ENCODE measurements at regions not wholly inside any gene's neighbourhood (a gene's known extent, or its start where the extent isn't known, plus 50 kb on each side); places are given as distances from the start of the nearest gene placed in this dataset.
A peak's percentile ranks its signal among the peaks of the same experiment; 100 is the strongest.
"Not testable (repeated sequence)": the region's sequence is repeated elsewhere in the genome, so short reads cannot be mapped to it uniquely, and the experiment has no call there.

DNA sequence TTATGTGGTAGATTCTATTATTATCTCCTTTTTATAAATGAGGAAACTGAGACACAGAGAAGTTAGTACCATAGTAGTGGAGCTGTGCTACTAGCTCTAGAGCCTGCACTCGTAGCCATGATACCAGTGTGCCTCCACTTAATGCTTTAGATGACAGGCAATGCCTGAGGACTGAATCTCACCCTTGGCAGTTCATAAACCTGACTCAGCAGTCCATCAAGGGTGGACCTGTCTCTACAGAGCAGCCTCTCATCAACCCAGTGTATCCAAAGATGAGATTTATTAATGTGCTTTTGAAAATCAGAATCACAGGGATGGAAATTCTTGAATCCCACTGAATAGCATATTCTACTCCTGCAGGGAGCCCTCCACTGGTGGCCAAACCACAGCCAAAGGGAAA lies 483.2 kb upstream of the DIPK2B start:
- DNase-seq (ENCODE audit: low read depth) = no peak

DNA sequence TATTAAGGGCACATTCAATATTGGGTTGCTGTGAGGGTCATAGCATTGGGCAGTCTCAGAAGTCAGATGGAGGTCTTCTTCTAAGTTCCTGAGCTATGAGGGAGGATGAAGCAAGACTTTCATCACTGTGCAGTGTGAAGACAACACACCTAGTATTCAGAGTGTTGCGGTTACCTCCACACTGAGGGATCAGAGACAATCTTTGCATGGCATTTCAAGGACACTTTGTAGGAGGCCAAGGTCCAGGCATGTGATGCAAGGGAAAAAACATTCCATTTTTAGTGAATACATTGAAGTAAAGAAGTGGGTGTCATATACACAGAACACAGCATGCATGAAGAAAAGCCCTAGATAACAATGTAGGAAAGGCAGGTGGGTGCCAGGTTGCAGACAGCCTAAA lies 481.2 kb upstream of the DIPK2B start:
- no peak for DNase-seq (ENCODE audit: low read depth)

DNA sequence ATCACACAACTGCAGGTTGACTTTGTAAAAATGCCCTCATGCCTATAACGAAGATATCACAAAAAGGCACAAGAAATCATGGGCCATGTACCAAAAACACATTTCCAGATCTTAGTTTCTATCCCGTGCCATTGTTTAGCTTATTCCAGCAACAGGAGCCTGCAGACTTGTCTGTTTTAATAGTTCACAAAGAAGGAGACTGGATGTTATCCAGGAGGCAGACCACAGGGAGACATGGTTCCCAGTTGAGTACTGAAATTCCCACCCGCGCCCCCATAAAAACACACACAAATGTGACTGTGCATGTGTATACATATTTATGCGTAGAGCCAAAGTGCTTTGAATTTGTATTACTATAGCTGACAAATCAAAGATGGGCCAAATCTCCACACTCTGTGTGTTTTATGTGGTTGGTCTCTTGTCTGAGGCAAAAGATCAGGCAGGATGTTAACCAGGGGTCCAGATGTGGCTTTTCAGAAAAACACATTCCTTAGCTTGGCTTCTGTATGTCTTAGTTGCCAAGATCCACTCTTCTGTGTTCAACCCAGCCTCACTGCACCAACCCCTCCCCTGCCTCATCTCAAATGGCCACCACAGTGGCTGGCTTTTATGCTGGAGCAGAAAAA lies 469.2 kb upstream of the DIPK2B start:
- peak; percentile 14 for DNase-seq (ENCODE audit: low read depth)

DNA sequence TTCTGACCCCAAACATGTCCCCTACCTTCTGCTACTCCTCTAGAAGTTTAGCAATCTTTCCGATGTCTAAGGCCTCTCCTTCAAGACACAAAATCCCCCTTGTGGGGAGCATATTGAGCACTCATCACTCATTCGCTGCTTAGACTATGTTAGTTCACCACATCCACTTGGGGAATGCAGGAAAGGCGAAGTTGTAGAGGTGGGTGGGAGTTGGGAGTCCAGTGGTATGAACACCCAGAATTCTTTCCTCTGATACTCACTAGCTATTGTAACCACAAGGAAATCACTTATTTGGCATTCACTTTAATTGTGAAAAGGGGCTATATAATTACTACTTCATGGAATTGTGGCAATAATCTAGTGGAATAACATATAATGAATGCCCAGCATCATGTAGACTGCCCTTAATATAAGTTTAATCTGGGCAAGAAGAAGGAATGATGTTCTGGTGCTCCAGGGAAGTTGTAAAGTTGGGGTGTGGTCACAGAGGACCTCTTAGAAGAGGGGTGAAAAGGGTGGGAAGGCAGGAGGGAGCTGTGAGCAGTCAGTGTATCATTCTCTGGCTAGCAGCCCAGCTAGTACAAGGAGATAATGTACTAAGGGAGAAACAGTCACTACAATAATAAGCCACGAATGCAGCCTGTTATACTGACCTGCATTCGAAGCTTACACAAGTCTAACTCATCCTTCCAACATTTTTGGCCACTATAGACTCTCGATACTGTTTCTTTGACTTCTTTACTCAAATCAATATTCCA lies 468.2 kb upstream of the DIPK2B start:
- DNase-seq (ENCODE audit: low read depth) = peak; percentile 86

GRCh38 chrX:45667666-45668065 lies 467.0 kb upstream of the DIPK2B start:
- DNase-seq (ENCODE audit: low read depth) = no peak

GRCh38 chrX:45664727-45665290 lies 464.1 kb upstream of the DIPK2B start:
- DNase-seq (ENCODE audit: low read depth) = no peak

DNA sequence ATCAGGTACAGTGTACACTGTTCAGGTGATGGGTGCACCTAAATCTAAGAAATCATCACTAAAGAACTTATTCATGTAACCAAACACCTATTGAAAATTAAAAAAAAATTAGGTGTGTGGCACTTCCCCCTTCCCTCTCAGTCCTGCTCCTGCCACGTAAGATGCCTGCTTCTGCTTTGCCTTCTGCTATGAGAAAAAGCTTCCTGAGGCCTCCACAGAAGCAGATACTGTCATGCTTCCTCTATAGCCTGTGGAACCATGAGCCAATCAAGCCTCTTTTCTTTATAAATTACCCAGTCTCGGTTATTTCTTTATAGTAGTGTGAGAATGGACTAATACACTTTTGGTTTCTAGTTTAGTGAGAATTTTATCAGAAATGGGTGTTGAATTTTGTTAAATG lies 459.8 kb upstream of the DIPK2B start:
- no peak for DNase-seq (ENCODE audit: low read depth)

GRCh38 chrX:45633419-45633818 lies 432.7 kb upstream of the DIPK2B start:
- no peak for DNase-seq (ENCODE audit: low read depth)

- DNase-seq (ENCODE audit: low read depth) = no peak
These were observed 431.8 kb upstream of the DIPK2B start for GRCh38 chrX:45632506-45632905.

DNA sequence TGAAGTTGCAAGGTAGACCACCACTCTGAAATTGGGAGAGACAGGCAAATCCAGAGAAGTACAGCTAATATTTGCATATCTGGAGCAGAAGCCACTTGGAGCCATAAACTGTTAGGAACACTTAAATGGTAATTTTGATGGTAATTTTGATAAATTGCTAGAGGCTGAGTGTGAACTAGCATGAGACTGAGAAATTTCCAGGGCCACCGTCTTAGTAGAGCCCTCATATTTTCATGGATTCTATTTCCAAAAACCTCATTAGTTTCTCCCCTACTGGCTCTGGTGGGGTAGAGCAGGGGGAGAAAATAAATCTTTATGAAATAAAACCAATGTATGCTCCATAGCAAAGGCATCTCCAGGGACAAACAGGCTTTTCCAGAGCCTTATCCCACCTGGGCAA lies 429.4 kb upstream of the DIPK2B start:
- no peak for DNase-seq (ENCODE audit: low read depth)

DNA sequence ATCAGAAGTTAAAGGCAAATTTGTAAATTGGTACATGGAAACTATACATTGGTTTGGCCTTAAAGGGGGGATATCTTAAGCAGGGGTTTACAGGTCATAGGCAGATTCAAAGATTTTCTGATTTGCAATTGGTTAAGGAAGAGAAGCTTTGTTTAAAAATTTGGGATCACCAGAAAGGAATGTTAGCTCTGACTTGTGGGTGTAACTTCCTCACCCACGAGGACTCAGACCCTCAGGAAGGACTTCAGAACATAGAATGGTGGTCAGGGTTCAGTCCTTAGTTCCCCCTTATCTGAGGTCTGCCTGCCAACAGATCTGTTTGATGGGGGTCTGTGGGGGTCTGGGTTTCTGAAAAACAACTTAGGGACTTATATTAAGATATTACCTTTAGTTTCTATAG lies 427.4 kb upstream of the DIPK2B start:
- no peak for DNase-seq (ENCODE audit: low read depth)

- DNase-seq (ENCODE audit: low read depth) = peak; percentile 51
These were observed 422.6 kb upstream of the DIPK2B start for GRCh38 chrX:45623266-45623665.

- DNase-seq (ENCODE audit: low read depth) = peak; percentile 13
These were observed 421.9 kb upstream of the DIPK2B start for GRCh38 chrX:45622538-45622937.

DNA sequence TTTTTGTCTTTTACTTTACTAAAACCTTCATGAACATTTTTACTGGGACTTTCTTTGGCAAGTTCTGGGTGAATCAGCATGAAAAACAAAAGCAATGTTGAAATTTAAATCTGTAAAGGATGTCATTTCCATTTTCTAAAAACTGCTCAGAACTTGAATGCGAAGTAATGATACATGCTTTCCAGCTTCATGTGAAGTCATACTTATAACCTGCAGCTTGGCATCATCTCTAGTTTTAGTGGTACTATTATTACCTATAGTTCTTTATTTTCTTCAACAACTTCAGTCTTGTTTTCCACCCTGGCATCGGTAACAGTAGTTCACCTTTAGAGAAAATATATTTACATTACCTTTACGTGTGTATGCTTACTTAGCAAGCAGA lies 421.4 kb upstream of the DIPK2B start:
- DNase-seq (ENCODE audit: low read depth) = no peak

DNA sequence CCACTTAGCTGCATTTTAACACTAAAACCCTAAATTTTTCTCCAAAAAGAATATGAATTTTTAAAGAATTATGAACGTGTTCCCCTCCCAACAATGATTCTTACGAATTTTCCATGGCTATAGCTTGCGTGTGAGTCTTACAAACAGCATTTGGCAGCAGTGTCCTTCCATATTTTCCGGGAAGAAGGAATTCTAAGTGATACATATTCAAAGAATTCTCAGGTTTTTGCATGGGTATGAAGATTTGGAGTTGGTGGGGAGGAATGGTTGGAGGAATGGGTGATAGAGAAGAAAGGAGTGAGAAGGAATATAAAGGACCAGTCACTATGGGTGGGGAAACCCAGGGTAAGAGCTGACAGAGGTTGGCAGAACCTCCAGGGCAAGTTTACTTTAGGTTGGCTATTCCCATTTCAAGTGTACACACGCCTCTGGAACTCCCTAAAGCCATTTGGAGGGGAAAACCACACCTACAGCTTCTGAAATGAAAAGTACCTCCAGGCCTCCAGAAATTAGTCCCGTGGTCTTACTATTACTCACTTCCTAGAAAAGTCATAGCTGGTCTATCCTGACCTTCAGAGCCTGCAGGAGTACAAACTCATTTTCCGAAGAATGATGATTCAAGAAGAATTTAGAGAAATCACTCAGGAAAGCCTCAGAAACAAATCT lies 420.8 kb upstream of the DIPK2B start:
- peak; percentile 51 for DNase-seq (ENCODE audit: low read depth)

DNA sequence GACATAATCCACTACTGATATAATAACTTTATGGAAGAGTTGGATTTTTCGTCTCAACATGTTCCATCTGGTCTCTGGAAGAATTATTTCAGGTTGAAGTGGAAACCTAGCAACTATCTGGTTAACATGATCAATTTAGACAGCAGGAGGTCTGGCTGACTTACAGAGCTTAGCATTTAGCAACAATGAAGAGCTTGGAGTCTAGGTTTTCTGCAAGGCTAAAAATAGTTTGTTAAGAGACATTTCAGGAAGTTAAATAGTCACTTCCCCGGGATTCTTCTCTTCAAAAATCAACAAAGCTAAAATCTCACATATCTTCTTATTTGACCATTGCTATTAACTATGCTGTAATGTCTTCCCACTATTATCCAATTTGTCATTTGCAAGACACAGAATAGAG lies 418.6 kb upstream of the DIPK2B start:
- DNase-seq (ENCODE audit: low read depth) = peak; percentile 36

DNA sequence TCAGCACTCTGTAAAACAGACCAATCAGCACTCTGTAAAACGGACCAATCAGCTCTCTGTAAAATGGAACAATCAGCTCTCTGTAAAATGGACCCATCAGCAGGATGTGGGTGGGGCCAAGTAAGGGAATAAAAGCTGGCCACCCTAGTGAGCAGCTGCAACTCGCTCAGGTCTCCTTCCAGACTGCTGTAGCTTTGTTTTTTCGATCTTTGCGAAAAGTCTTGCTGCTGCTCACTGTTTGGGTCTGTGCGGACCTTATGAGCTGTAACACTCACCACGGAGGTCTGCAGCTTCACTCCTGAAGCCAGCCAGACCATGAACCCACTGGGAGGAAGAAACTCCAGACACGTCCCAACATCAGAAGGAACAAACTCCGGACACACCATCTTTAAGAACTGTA lies 414.9 kb upstream of the DIPK2B start:
- DNase-seq (ENCODE audit: low read depth) = not testable (repeated sequence)

GRCh38 chrX:45614853-45615252 lies 414.2 kb upstream of the DIPK2B start:
- DNase-seq (ENCODE audit: low read depth) = no peak

DNA sequence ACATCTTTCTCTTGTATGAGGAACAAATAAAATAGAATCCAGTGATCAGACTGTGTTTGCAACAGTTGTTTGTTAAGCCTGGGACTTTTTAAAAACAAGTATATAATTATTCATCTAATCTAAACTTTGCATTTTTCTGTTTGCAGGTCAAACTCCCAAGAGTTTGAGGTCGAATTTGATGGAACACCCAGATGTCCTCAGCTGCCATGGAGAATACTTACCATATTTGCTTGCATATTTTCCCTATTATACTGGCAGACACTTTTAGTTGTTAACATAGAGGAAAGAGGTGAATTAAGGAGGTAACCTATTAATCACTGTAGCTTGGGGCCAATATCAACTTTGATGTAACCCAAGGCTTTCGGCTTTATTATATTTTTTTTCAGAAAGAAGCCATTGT lies 401.5 kb upstream of the DIPK2B start:
- DNase-seq (ENCODE audit: low read depth) = peak; percentile 46

DNA sequence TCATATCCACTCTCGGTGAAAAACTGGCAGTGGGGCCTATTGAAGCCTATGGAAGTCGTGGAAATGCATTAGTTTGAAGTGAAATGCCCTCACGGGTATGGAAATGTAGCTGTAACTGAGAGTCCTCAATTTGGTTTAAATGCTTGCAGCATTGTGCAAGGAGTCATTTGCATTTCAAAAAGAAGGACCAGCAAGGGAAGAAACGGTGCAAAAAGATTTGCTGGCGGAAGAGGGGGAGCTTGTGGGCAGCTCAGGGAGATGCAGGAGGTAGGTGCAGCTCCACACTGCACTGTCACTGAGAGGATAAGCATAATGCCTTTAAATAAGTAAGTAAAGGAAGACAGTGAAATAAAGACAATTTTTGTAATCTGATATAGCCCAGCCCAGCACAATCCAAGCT lies 400.4 kb upstream of the DIPK2B start:
- DNase-seq (ENCODE audit: low read depth) = no peak

GRCh38 chrX:45598861-45599260 lies 398.2 kb upstream of the DIPK2B start:
- peak; percentile 89 for DNase-seq (ENCODE audit: low read depth)

DNA sequence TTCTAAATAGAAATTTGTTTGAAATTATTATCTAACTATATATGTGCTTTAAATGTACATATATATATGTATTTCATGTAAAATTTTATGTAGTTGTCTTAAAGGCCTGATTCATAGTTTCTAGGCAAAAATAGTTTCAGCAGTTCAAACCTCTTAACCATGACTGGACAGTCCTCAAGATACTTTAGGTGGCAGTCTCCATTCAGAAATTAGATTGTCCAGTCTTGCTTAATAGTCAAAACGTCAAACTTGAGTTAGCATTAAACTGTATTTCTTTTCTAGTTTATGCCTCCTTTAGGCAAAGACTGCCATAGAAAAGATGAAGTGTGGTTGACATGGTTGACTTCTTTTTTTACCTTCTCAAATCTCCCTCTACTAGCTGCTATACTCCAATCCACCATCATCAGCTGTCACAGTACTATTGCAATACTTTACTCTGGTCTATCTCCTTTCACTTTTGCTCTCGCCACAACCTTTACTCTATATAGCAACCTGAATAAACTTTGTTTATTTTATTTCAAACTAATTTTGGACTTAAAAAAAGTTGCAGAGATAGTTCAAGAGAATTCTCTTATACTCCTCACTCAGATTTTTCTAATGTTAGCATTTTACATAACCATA lies 395.6 kb upstream of the DIPK2B start:
- DNase-seq (ENCODE audit: low read depth) = peak; percentile 13

- DNase-seq (ENCODE audit: low read depth) = no peak
These were observed 391.4 kb upstream of the DIPK2B start for GRCh38 chrX:45592101-45592500.
